ENCODE measurements at regions not wholly inside any gene's neighbourhood (a gene's known extent, or its start where the extent isn't known, plus 50 kb on each side); places are given as distances from the start of the nearest gene placed in this dataset.
"Not testable (repeated sequence)": the region's sequence is repeated elsewhere in the genome, so short reads cannot be mapped to it uniquely, and the experiment has no call there.

GRCh38 chr1:234956821-234957329 is 171.8 kb downstream of the TOMM20 start:
- Histone ChIP-seq H3K27me3 (ENCODE audit: insufficient read depth, low read length) (no peaks in the 10 kb centered on the region), H3K4me1 (ENCODE audit: insufficient read depth, low read length) (peaks cover 85% of the 10 kb centered on the region), H3K9me3 (ENCODE audit: low read depth, low read length) (no peaks in the 10 kb centered on the region), H3K4me3 (ENCODE audit: low read length) (no peak overlapping the region)

GRCh38 chr1:234955107-234955731 is 173.4 kb downstream of the TOMM20 start:
- H3K27me3 ChIP-seq (ENCODE audit: insufficient read depth, low read length), result no peaks in the 10 kb centered on the region
- H3K4me3 ChIP-seq (ENCODE audit: low read length), result no peak overlapping the region
- peaks cover 68% of the 10 kb centered on the region for H3K4me1 ChIP-seq (ENCODE audit: insufficient read depth, low read length)
- no peaks in the 10 kb centered on the region for H3K9me3 ChIP-seq (ENCODE audit: low read depth, low read length)

GRCh38 chr1:234954613-234955012 is 174.0 kb downstream of the TOMM20 start:
- Histone ChIP-seq H3K4me1 (ENCODE audit: insufficient read depth, low read length) (peaks cover 62% of the 10 kb centered on the region), H3K4me3 (ENCODE audit: low read length) (no peak overlapping the region), H3K9me3 (ENCODE audit: low read depth, low read length) (no peaks in the 10 kb centered on the region), H3K27me3 (ENCODE audit: insufficient read depth, low read length) (no peaks in the 10 kb centered on the region)

GRCh38 chr1:234953655-234954405 is 174.8 kb downstream of the TOMM20 start:
- Histone ChIP-seq H3K9me3 (ENCODE audit: low read depth, low read length) (no peaks in the 10 kb centered on the region), H3K27me3 (ENCODE audit: insufficient read depth, low read length) (no peaks in the 10 kb centered on the region), H3K4me1 (ENCODE audit: insufficient read depth, low read length) (peaks cover 54% of the 10 kb centered on the region), H3K4me3 (ENCODE audit: low read length) (no peak overlapping the region)

- Histone ChIP-seq H3K27me3 (ENCODE audit: insufficient read depth, low read length) (no peaks in the 10 kb centered on the region), H3K9me3 (ENCODE audit: low read depth, low read length) (no peaks in the 10 kb centered on the region), H3K4me3 (ENCODE audit: low read length) (no peak overlapping the region), H3K4me1 (ENCODE audit: insufficient read depth, low read length) (peaks cover 24% of the 10 kb centered on the region)
These were observed 178.0 kb downstream of the TOMM20 start for GRCh38 chr1:234950598-234950997.

- peaks cover 24% of the 10 kb centered on the region for H3K4me1 ChIP-seq (ENCODE audit: insufficient read depth, low read length)
- not testable (repeated sequence) for H3K27me3 ChIP-seq (ENCODE audit: insufficient read depth, low read length); H3K4me3 ChIP-seq (ENCODE audit: low read length); H3K9me3 ChIP-seq (ENCODE audit: low read depth, low read length)
These were observed 179.1 kb downstream of the TOMM20 start for GRCh38 chr1:234949528-234949927.

GRCh38 chr1:234944439-234945344 is 183.9 kb downstream of the TOMM20 start:
- Histone ChIP-seq H3K4me1 (ENCODE audit: insufficient read depth, low read length) (peaks cover 37% of the 10 kb centered on the region), H3K27me3 (ENCODE audit: insufficient read depth, low read length) (no peaks in the 10 kb centered on the region), H3K9me3 (ENCODE audit: low read depth, low read length) (no peaks in the 10 kb centered on the region), H3K4me3 (ENCODE audit: low read length) (no peak overlapping the region)

GRCh38 chr1:234943836-234944402 is 184.7 kb downstream of the TOMM20 start:
- no peaks in the 10 kb centered on the region for H3K27me3 ChIP-seq (ENCODE audit: insufficient read depth, low read length)
- peaks cover 38% of the 10 kb centered on the region for H3K4me1 ChIP-seq (ENCODE audit: insufficient read depth, low read length)
- H3K9me3 ChIP-seq (ENCODE audit: low read depth, low read length), result no peaks in the 10 kb centered on the region
- no peak overlapping the region for H3K4me3 ChIP-seq (ENCODE audit: low read length)

GRCh38 chr1:234942879-234943506 is 185.6 kb downstream of the TOMM20 start:
- H3K27me3 ChIP-seq (ENCODE audit: insufficient read depth, low read length), result no peaks in the 10 kb centered on the region
- H3K4me3 ChIP-seq (ENCODE audit: low read length), result no peak overlapping the region
- H3K9me3 ChIP-seq (ENCODE audit: low read depth, low read length), result no peaks in the 10 kb centered on the region
- peaks cover 46% of the 10 kb centered on the region for H3K4me1 ChIP-seq (ENCODE audit: insufficient read depth, low read length)

GRCh38 chr1:234942012-234942332 is 186.7 kb downstream of the TOMM20 start:
- Histone ChIP-seq H3K27me3 (ENCODE audit: insufficient read depth, low read length) (no peaks in the 10 kb centered on the region), H3K4me3 (ENCODE audit: low read length) (no peak overlapping the region), H3K9me3 (ENCODE audit: low read depth, low read length) (no peaks in the 10 kb centered on the region), H3K4me1 (ENCODE audit: insufficient read depth, low read length) (peaks cover 55% of the 10 kb centered on the region)

GRCh38 chr1:234941321-234942011 is 187.2 kb downstream of the TOMM20 start:
- Histone ChIP-seq H3K4me3 (ENCODE audit: low read length) (no peak overlapping the region), H3K9me3 (ENCODE audit: low read depth, low read length) (no peaks in the 10 kb centered on the region), H3K4me1 (ENCODE audit: insufficient read depth, low read length) (peaks cover 56% of the 10 kb centered on the region), H3K27me3 (ENCODE audit: insufficient read depth, low read length) (no peaks in the 10 kb centered on the region)

- peaks cover 56% of the 10 kb centered on the region for H3K4me1 ChIP-seq (ENCODE audit: insufficient read depth, low read length)
- no peaks in the 10 kb centered on the region for H3K9me3 ChIP-seq (ENCODE audit: low read depth, low read length)
- H3K27me3 ChIP-seq (ENCODE audit: insufficient read depth, low read length), result no peaks in the 10 kb centered on the region
- no peak overlapping the region for H3K4me3 ChIP-seq (ENCODE audit: low read length)
These were observed 187.8 kb downstream of the TOMM20 start for GRCh38 chr1:234940841-234941240.

GRCh38 chr1:234938924-234939323 is 189.7 kb downstream of the TOMM20 start:
- H3K4me1 ChIP-seq (ENCODE audit: insufficient read depth, low read length), result peaks cover 51% of the 10 kb centered on the region

GRCh38 chr1:234938135-234938534 is 190.5 kb downstream of the TOMM20 start:
- Histone ChIP-seq H3K27me3 (ENCODE audit: insufficient read depth, low read length) (no peaks in the 10 kb centered on the region), H3K4me3 (ENCODE audit: low read length) (no peak overlapping the region), H3K9me3 (ENCODE audit: low read depth, low read length) (no peaks in the 10 kb centered on the region), H3K4me1 (ENCODE audit: insufficient read depth, low read length) (peaks cover 51% of the 10 kb centered on the region)

More at GRCh38 chr1:234938924-234939323, 189.7 kb downstream of the TOMM20 start:
- Histone ChIP-seq H3K4me3 (ENCODE audit: low read length) (no peak overlapping the region), H3K27me3 (ENCODE audit: insufficient read depth, low read length) (no peaks in the 10 kb centered on the region), H3K9me3 (ENCODE audit: low read depth, low read length) (no peaks in the 10 kb centered on the region)
